ENCODE measurements at regions not wholly inside any gene's neighbourhood (a gene's known extent, or its start where the extent isn't known, plus 50 kb on each side); places are given as distances from the start of the nearest gene placed in this dataset.

DNA sequence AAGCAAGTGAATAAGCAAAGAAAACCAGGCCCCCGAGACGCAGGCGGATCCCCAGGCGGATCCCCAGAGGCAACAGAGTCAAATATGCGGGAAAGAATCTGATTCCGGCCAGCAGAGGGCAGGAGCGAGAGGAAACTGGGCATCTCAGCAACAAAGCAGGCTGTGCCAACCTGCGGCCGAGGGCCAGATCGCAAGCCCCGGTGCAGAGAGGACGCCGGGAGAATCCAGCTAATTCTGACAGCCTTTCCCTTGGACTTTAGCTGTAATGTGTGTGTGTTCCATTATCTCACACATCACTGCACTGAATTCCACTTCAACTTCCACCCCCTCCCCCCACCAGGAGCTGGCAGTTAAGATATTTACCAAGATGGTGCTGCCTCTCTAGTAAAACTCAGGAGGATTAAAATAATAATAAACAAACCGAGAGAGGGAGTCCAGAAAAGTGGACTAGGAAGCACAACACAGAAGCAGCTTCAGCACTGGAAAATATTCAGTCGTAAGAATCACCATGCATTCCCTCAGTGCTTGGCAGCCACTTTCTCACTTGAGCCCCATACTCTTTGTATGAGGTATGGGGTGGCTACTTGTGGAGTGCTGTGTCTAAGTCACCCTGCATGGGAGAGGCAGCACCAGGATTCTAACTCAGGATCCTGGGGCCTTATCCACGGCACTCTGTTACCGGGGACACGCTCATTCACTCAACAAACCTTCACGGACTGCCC is 66.2 kb upstream of the SNX9 start (continued):
- TF ChIP-seq, protein P1, sequence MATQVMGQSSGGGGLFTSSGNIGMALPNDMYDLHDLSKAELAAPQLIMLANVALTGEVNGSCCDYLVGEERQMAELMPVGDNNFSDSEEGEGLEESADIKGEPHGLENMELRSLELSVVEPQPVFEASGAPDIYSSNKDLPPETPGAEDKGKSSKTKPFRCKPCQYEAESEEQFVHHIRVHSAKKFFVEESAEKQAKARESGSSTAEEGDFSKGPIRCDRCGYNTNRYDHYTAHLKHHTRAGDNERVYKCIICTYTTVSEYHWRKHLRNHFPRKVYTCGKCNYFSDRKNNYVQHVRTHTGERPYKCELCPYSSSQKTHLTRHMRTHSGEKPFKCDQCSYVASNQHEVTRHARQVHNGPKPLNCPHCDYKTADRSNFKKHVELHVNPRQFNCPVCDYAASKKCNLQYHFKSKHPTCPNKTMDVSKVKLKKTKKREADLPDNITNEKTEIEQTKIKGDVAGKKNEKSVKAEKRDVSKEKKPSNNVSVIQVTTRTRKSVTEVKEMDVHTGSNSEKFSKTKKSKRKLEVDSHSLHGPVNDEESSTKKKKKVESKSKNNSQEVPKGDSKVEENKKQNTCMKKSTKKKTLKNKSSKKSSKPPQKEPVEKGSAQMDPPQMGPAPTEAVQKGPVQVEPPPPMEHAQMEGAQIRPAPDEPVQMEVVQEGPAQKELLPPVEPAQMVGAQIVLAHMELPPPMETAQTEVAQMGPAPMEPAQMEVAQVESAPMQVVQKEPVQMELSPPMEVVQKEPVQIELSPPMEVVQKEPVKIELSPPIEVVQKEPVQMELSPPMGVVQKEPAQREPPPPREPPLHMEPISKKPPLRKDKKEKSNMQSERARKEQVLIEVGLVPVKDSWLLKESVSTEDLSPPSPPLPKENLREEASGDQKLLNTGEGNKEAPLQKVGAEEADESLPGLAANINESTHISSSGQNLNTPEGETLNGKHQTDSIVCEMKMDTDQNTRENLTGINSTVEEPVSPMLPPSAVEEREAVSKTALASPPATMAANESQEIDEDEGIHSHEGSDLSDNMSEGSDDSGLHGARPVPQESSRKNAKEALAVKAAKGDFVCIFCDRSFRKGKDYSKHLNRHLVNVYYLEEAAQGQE (IDR thresholded peaks at IDR 0.05; ENCODE audit: low read depth), result no peak

DNA sequence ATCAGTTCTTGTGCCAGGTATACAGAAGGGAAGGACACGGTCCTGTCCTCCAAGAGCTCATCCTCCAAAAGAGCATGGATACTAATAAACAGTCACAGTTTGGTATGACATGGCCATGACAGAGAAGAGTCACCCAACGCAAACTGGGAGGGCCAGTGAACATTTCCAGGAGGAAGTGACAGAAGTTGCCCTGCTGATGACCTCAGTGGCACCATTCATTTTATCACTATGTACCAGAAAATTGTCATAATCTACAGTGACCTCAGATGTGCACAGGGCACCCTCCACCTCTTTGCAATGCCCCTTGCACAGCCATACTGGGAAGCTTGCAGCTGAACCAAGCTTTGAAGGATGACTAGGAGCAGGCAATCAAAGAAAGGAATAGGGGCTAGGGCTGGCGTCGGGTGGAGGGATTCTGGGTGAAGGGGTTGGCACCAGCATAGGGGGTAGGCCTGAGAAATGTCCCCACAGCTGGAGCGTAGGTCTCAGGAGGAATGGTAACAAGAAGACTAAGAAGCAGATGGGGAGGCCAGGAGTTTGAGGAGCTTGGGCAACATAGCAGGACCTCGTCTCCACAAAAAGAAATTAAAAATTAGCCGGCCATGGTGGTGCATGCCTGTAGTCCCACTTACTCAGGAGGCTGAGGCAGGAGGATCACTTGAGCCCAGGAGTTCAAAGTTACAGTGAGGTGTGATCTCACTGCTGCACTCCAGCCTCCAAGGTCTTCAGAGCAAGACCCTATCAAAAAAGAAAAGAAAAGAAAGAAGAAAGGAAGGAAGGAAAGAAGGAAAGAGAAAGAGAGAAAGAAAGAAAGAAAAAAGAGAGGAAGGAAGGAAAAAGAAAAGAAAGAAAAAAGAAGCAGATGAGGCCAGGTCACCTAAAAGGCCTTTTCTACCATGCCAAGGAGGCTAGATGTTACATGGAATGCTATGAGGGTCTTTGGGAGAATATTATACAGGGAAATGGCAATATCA is 65.3 kb upstream of the SNX9 start:
- H3K4me1 ChIP-seq (ENCODE audit: control insufficient read depth in 1 of 2, insufficient read depth in 2 of 2, low read length in 2 of 2), result peaks cover 26 to 57% of the 10 kb centered on the region in 2 experiments
- no peaks in the 10 kb centered on the region for H3K27me3 ChIP-seq (ENCODE audit: insufficient read depth, low read length)
- ATAC-seq, result no peak
- no peaks in the 10 kb centered on the region for H3K36me3 ChIP-seq (ENCODE audit: control insufficient read depth in 1 of 2, insufficient read depth in 2 of 2, low read length in 2 of 2)
- TF ChIP-seq, protein P2, sequence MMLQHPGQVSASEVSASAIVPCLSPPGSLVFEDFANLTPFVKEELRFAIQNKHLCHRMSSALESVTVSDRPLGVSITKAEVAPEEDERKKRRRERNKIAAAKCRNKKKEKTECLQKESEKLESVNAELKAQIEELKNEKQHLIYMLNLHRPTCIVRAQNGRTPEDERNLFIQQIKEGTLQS (IDR thresholded peaks at IDR 0.05), result no peak
- TF ChIP-seq, protein P3, sequence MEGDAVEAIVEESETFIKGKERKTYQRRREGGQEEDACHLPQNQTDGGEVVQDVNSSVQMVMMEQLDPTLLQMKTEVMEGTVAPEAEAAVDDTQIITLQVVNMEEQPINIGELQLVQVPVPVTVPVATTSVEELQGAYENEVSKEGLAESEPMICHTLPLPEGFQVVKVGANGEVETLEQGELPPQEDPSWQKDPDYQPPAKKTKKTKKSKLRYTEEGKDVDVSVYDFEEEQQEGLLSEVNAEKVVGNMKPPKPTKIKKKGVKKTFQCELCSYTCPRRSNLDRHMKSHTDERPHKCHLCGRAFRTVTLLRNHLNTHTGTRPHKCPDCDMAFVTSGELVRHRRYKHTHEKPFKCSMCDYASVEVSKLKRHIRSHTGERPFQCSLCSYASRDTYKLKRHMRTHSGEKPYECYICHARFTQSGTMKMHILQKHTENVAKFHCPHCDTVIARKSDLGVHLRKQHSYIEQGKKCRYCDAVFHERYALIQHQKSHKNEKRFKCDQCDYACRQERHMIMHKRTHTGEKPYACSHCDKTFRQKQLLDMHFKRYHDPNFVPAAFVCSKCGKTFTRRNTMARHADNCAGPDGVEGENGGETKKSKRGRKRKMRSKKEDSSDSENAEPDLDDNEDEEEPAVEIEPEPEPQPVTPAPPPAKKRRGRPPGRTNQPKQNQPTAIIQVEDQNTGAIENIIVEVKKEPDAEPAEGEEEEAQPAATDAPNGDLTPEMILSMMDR (IDR thresholded peaks at IDR 0.05 in 2 of 3, conservative IDR thresholded peaks at IDR 0.05 in 1 of 3; ENCODE audit: borderline replicate concordance in 1 of 3, insufficient read depth in 1 of 3, low read depth in 2 of 3, low read length in 2 of 3), result no peak
- TF ChIP-seq CEBPB (IDR thresholded peaks at IDR 0.05; ENCODE audit: low read depth) (no peak), EZH2phosphoT487 (IDR thresholded peaks at IDR 0.05; ENCODE audit: borderline replicate concordance) (no peak), SIN3A (IDR thresholded peaks at IDR 0.05; ENCODE audit: low read depth) (no peak), JUND (IDR thresholded peaks at IDR 0.05) (no peak), POLR2A (IDR thresholded peaks at IDR 0.05; ENCODE audit: borderline replicate concordance, extremely low read depth, insufficient read depth, insufficient read length) (no peak), ZNF274 (IDR thresholded peaks at IDR 0.05; ENCODE audit: low read depth, low read length) (no peak), EZH2 (IDR thresholded peaks at IDR 0.05) (no peak), YY1 (IDR thresholded peaks at IDR 0.05; ENCODE audit: extremely low read depth, insufficient replicate concordance, low read depth, low read length) (no peak)
- DNase-seq (ENCODE audit: low read depth, low spot score), result no peak
- no peak overlapping the region for H3K9ac ChIP-seq (ENCODE audit: low read length)
- peak overlapping the region; percentile 89 for H2AFZ ChIP-seq (ENCODE audit: low read depth, low read length, poor library complexity, severe bottlenecking)
- no peak overlapping the region for H3K27ac ChIP-seq (ENCODE audit: low read depth, low read length)
- ChIA-PET CTCF (interaction anchor here (0.6 to 2.6 kb wide), 14 partner anchors 9 to 374 kb away, joined by 3 to 22 read pairs (median 4); no protein-coding TSS in a partner anchor), RAD21 (ENCODE audit: low non-redundant PET in 1 of 2, low total read pairs in 2 of 2, uncharacterized antibody in 2 of 2, unreplicated experiment in 2 of 2) (interaction anchor here (1.0 to 2.0 kb wide), 2 partner anchors 116 kb away, joined by 6 to 9 read pairs; no protein-coding TSS in a partner anchor), POLR2A (interaction anchor here (1.6 kb wide), 1 partner anchor 14 kb away, joined by 3 read pairs; no protein-coding TSS in a partner anchor)
- intact Hi-C loops (cut with micrococcal nuclease), result loop anchor here (2.0 to 5.0 kb wide), 2 partner anchors 375 to 435 kb away; partner anchors contain the start of gene TMEM242
- H3K4me3 ChIP-seq (replicated peaks in 1 of 2; ENCODE audit: low read depth in 1 of 2, low read length in 2 of 2), result no peak overlapping the region
- H4K20me1 ChIP-seq (ENCODE audit: insufficient read depth), result no peaks in the 10 kb centered on the region
- no peaks in the 10 kb centered on the region for H3K9me3 ChIP-seq (ENCODE audit: control insufficient read depth in 1 of 2, insufficient read depth in 1 of 2, low read depth in 1 of 2, low read length in 2 of 2)
- no TSS peak for BruUV-seq (replicated peaks)
- H3K9me2 ChIP-seq (ENCODE audit: insufficient read depth), result no peaks in the 10 kb centered on the region
- H3K4me2 ChIP-seq (ENCODE audit: low read length), result peak overlapping the region; percentile 59
- no peaks in the 10 kb centered on the region for H3K79me2 ChIP-seq (ENCODE audit: insufficient read depth, low read length)

Measured in HCT116 (cell line).